K562 (cell line): ENCODE measurements at regions not wholly inside any gene's neighbourhood (a gene's known extent, or its start where the extent isn't known, plus 50 kb on each side); places are given as distances from the start of the nearest gene placed in this dataset.

Experiments used
- ATAC-seq: fragments of 200-7000 bp; cut with Tn5 transposase; 3 replicates; pipeline ENCODE4 v1.9.1; 2020; ENCODE audit warnings: moderate library complexity
- BruUV-seq: library from RNA; stranded (reverse); fragments of 400-500 nt; replicated peaks from 2 replicates; lab custom pipeline; 2021; lab: Mats Ljungman, UMichigan
- CTCF ChIA-PET: fragments of 300-600 bp; formaldehyde crosslinking; extraction: SDS; loops from one replicate; lab custom pipeline; 2021; ENCODE audit warnings: low intra/inter-chr PET ratio; lab: Yijun Ruan, JAX
- POLR2A ChIA-PET: fragments of 300-600, 350-650 bp; sonication (Branson Sonifier 250); formaldehyde crosslinking; extraction: SDS; loops from one replicate; lab custom pipeline; 2021; ENCODE audit warnings: antibody characterized with exemption, inconsistent platforms; lab: Yijun Ruan, JAX
- DNase-seq, 4 experiments: peaks; one replicate each; pipeline versions ENCODE4 v3.0.0 to v3.0.0-alpha.2; 2011 to 2018; ENCODE audit warnings: low spot score in 3 of 4, mixed read lengths in 3 of 4; ENCODE audit errors: extremely low read depth in 1 of 4
- FAIRE-seq: peaks from 2 replicates; lab custom pipeline; 2011; peaks lifted over from hg19 to GRCh38; lab: Jason Lieb, UNC
- H2AFZ ChIP-seq: 2 replicates; pipeline ENCODE4 v1.6.0; 2011; ENCODE audit warnings: low read depth, low read length, control low read depth, inconsistent platforms
- H3K27ac ChIP-seq: fragments of 200-600 bp; 3 replicates; pipeline ENCODE4 v1.8.0; 2011; ENCODE audit warnings: low read depth, mild to moderate bottlenecking, control low read depth, inconsistent platforms, low read length, moderate library complexity, mixed read lengths; ENCODE audit errors: extremely low read depth
- H3K27me3 ChIP-seq, 2 experiments: fragments of 300-600 bp in 1 of 2; 2 replicates in 1 of 2; 3 replicates in 1 of 2; pipeline versions ENCODE4 v1.6.0 to v1.8.0; 2011; ENCODE audit warnings: inconsistent platforms in 2 of 2, low read length in 2 of 2, mild to moderate bottlenecking in 1 of 2, mixed read lengths in 1 of 2, moderate library complexity in 1 of 2; ENCODE audit not compliant: control insufficient read depth in 2 of 2, insufficient read depth in 2 of 2
- H3K36me3 ChIP-seq: fragments of 300-600 bp; 3 replicates; pipeline ENCODE4 v1.8.0; 2011; ENCODE audit warnings: mild to moderate bottlenecking, low read length, inconsistent platforms; ENCODE audit not compliant: control insufficient read depth, insufficient read depth
- H3K4me1 ChIP-seq, 2 experiments: fragments of 200-600 bp in 1 of 2; replicated peaks in 1 of 2; 2 replicates in 1 of 2; 3 replicates in 1 of 2; pipeline versions ENCODE4 v1.5.1 to v1.8.0; 2011; ENCODE audit warnings: inconsistent platforms in 2 of 2, low read length in 2 of 2, mild to moderate bottlenecking in 1 of 2, mixed read lengths in 1 of 2, moderate library complexity in 1 of 2; ENCODE audit not compliant: control insufficient read depth in 2 of 2, insufficient read depth in 2 of 2
- H3K4me2 ChIP-seq: 2 replicates; pipeline ENCODE4 v1.6.1; 2011; ENCODE audit warnings: low read length, control low read depth, inconsistent platforms, mixed read lengths; ENCODE audit not compliant: insufficient read depth
- H3K4me3 ChIP-seq: fragments of 200-600 bp; sonication (generic), shearing (Covaris generic); 2 replicates; pipeline ENCODE4 v1.5.1; 2016; ENCODE audit warnings: control low read depth, inconsistent platforms
- H3K79me2 ChIP-seq: fragments of 200-600 bp; 3 replicates; pipeline ENCODE4 v1.8.0; 2011; ENCODE audit warnings: low read length, inconsistent platforms; ENCODE audit not compliant: control insufficient read depth, insufficient read depth
- H3K9ac ChIP-seq, 2 experiments: 2 replicates each; pipeline versions ENCODE4 v1.6.0 to v1.6.1; 2011; ENCODE audit warnings: low read depth in 2 of 2, low read length in 2 of 2, control low read depth in 1 of 2, inconsistent platforms in 1 of 2, mild to moderate bottlenecking in 1 of 2, mixed read lengths in 1 of 2; ENCODE audit not compliant: insufficient read depth in 1 of 2
- H3K9me1 ChIP-seq: one replicate; pipeline ENCODE4 v1.6.0; 2011; ENCODE audit warnings: inconsistent platforms, mild to moderate bottlenecking, low read length, moderate library complexity; ENCODE audit not compliant: control insufficient read depth, insufficient read depth
- H3K9me3 ChIP-seq: replicated peaks from 2 replicates; pipeline ENCODE4 v1.5.1; 2011; ENCODE audit warnings: low read depth, low read length, inconsistent platforms; ENCODE audit not compliant: control insufficient read depth, insufficient read depth
- H4K20me1 ChIP-seq: replicated peaks from 2 replicates; pipeline ENCODE4 v1.6.1; 2011; ENCODE audit warnings: low read length, inconsistent platforms, mixed read lengths; ENCODE audit not compliant: control insufficient read depth, insufficient read depth
- ZNF140 ChIP-seq: fragments of 250-450 bp; sonication (Bioruptor Pico); IDR thresholded peaks from 2 replicates; pipeline ENCODE4 v1.8.0; 2021; ENCODE audit warnings: moderate library complexity, mild to moderate bottlenecking, inconsistent platforms
- WGBS: fragments of 100-300 bp; shearing (Covaris generic); methylation state at CpG from one replicate; pipeline ENCODE4 v1.1.6; 2016; ENCODE audit warnings: low coverage, mixed read lengths; ENCODE audit not compliant: insufficient coverage; ENCODE audit errors: missing lambda C conversion rate; 5-methylcytosine and 5-hydroxymethylcytosine counted together
- in situ Hi-C: fragments of 300-500 bp; cut with MboI; formaldehyde crosslinking; loops from 4 replicates; pipeline ENCODE4 v1.15.0; 2018; ENCODE audit warnings: inconsistent platforms, mixed read lengths
- intact Hi-C: fragments of 100-400 bp; cut with micrococcal nuclease; formaldehyde crosslinking; loops from 2 replicates; pipeline ENCODE4 v1.14.2; 2022
- TF ChIP-seq, protein P1 (sequence below): sonication (generic); formaldehyde crosslinking; IDR thresholded peaks from 2 replicates; pipeline ENCODE4 v1.8.1; 2023; ENCODE audit warnings: mild to moderate bottlenecking, missing genetic modification reagents

DNA sequence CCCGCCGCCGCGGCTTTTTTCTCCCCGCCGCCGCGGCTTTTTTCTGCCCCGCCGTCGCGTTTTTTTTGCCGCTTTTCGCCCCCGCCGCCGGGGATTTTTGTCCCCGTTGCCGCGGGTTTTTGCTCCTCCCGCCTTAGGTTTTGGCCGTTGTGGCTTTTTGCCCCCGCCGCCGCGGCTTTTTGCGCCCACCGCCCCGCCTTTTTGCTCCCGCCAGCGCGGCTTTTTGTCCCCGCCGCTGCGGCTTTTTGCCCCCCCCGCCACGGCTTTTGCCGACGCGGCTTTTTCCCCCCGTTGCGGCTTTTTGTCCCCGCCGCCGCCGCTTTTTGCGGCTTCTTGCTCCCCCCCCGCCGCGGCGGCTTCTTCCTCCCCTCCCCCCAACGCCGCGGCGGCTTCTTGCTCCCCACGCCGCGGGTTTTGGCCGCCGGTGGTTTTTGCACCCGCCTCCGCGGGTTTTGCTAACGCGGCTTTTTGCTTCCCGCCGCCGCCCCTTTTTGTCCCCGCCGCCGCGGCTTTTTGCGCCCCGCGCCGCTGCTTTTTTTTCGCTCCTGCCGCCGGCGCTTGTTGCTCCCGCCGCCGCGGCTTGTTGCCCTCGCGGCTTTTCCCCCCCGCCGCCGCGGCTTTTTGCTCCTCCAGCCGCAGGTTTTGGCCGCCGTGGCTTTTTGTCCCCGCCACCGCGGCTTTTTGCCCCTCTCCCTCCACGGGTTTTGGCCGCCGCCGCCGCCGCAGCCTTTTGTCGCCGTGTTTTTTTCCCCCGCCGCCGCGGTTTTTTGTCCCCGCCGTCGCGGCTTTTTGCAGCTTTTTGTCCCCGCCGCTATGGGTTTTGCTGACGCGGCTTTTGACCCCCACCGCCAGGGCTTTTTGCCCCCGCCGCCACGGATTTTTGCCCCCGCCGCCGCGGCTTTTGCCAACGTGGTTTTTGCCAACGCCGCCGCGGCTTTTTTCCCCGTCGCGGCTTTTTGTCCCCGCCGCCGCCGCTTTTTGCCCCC, 150.3 kb downstream of the KCNJ18 start:
- Histone ChIP-seq H3K9ac (no peak overlapping the region), H3K27me3 (no peaks in the 10 kb centered on the region), H4K20me1 (no peaks in the 10 kb centered on the region), H3K9me1 (no peaks in the 10 kb centered on the region), H3K36me3 (no peaks in the 10 kb centered on the region), H3K9me3 (no peaks in the 10 kb centered on the region), H3K4me2 (no peak overlapping the region), H3K4me1 (no peaks in the 10 kb centered on the region), H3K27ac (no peak overlapping the region), H3K79me2 (no peaks in the 10 kb centered on the region), H2AFZ (no peak overlapping the region), H3K4me3 (no peak overlapping the region)
- WGBS = 76% methylated on average over 15 of the region's 136 CpGs
- ATAC-seq (no peak), FAIRE-seq (no peak), DNase-seq (no peak)
- intact Hi-C loops (no loop called here), in situ Hi-C loops (no loop called here)
- no peak for TF ChIP-seq ZNF140 (CRISPR knock-in tag)
- TF ChIP-seq, protein P1, sequence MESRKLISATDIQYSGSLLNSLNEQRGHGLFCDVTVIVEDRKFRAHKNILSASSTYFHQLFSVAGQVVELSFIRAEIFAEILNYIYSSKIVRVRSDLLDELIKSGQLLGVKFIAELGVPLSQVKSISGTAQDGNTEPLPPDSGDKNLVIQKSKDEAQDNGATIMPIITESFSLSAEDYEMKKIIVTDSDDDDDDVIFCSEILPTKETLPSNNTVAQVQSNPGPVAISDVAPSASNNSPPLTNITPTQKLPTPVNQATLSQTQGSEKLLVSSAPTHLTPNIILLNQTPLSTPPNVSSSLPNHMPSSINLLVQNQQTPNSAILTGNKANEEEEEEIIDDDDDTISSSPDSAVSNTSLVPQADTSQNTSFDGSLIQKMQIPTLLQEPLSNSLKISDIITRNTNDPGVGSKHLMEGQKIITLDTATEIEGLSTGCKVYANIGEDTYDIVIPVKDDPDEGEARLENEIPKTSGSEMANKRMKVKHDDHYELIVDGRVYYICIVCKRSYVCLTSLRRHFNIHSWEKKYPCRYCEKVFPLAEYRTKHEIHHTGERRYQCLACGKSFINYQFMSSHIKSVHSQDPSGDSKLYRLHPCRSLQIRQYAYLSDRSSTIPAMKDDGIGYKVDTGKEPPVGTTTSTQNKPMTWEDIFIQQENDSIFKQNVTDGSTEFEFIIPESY (CRISPR knock-in tag) = peak; percentile 51
- CTCF ChIA-PET = no interaction called here
- POLR2A ChIA-PET = no interaction called here
- BruUV-seq = no TSS peak
